Activated CD8-positive, alpha-beta T cell treated with anti-CD3 and anti-CD28 coated beads for 36 hours (primary cell): ENCODE measurements at regions not wholly inside any gene's neighbourhood (a gene's known extent, or its start where the extent isn't known, plus 50 kb on each side); places are given as distances from the start of the nearest gene placed in this dataset.

Source experiments
- ATAC-seq: fragments of 200-7000 bp; cut with Tn5 transposase; one replicate; pipeline ENCODE4 v1.10.0; 2021; ENCODE audit warnings: mild to moderate bottlenecking, moderate library complexity
- CTCF ChIA-PET: fragments of 350-600 bp; sonication (Branson Sonifier 250); formaldehyde crosslinking; loops from one replicate; lab custom pipeline; 2021; ENCODE audit warnings: antibody characterized with exemption; lab: Charles Lee
- POLR2A ChIA-PET: fragments of 350-600 bp; sonication (Branson Sonifier 250); formaldehyde crosslinking; loops from one replicate; lab custom pipeline; 2021; ENCODE audit warnings: antibody characterized with exemption; lab: Charles Lee
- DNase-seq: peaks from one replicate; pipeline ENCODE4 v3.0.0-alpha.2; 2020
- H3K27ac Mint-ChIP-seq: one replicate; pipeline ENCODE4 v1.8.0; 2021; ENCODE audit warnings: mild to moderate bottlenecking, mixed read lengths
- H3K27me3 Mint-ChIP-seq: one replicate; pipeline ENCODE4 v1.8.0; 2021; ENCODE audit warnings: mixed read lengths
- H3K36me3 Mint-ChIP-seq: one replicate; pipeline ENCODE4 v1.8.0; 2021; ENCODE audit warnings: low read depth, mixed read lengths
- H3K4me1 Mint-ChIP-seq: one replicate; pipeline ENCODE4 v1.8.0; 2021; ENCODE audit warnings: low read depth, mixed read lengths
- H3K4me3 Mint-ChIP-seq: one replicate; pipeline ENCODE4 v1.8.0; 2021; ENCODE audit warnings: mild to moderate bottlenecking, moderate library complexity, mixed read lengths
- H3K9me3 Mint-ChIP-seq: one replicate; pipeline ENCODE4 v1.8.0; 2021; ENCODE audit warnings: mixed read lengths
- intact Hi-C: fragments of 100-400 bp; cut with micrococcal nuclease; formaldehyde crosslinking; loops from one replicate; pipeline ENCODE4 v1.10.0; 2022
- TF ChIP-seq, protein P1 (sequence below): fragments of 200-600 bp; IDR thresholded peaks from one replicate; pipeline ENCODE4 v1.8.0; 2022; ENCODE audit warnings: antibody characterized with exemption, mild to moderate bottlenecking

DNA sequence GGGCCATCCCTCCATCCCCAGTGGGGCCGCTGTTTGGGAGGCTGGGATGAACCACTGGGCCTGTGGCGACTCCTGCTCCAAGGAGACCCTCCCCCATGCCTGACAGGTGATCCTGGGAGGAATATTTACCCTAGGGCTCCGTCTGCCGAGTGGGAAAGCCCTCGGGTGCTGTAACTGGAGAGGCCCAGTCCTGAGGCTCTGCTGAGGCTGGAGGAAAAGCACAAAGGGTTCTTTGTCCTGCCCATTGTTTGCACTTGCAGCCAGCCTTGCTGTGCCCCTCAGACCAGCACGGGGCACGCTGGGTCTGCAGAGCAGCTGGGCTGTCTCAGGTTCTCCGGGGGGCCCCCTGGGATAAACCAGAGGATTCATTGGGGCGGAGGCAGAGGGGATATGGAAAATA, 321.1 kb downstream of the MN1 start:
- H3K27me3 Mint-ChIP-seq: peaks cover 2% of the 10 kb centered on the region
- ChIA-PET CTCF (no interaction called here), POLR2A (no interaction called here)
- no peak for DNase-seq
- no peaks in the 10 kb centered on the region for H3K36me3 Mint-ChIP-seq
- intact Hi-C loops: no loop called here
- no peak overlapping the region for H3K27ac Mint-ChIP-seq
- TF ChIP-seq, protein P1, sequence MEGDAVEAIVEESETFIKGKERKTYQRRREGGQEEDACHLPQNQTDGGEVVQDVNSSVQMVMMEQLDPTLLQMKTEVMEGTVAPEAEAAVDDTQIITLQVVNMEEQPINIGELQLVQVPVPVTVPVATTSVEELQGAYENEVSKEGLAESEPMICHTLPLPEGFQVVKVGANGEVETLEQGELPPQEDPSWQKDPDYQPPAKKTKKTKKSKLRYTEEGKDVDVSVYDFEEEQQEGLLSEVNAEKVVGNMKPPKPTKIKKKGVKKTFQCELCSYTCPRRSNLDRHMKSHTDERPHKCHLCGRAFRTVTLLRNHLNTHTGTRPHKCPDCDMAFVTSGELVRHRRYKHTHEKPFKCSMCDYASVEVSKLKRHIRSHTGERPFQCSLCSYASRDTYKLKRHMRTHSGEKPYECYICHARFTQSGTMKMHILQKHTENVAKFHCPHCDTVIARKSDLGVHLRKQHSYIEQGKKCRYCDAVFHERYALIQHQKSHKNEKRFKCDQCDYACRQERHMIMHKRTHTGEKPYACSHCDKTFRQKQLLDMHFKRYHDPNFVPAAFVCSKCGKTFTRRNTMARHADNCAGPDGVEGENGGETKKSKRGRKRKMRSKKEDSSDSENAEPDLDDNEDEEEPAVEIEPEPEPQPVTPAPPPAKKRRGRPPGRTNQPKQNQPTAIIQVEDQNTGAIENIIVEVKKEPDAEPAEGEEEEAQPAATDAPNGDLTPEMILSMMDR: no peak
- no peak for ATAC-seq
- no peak overlapping the region for H3K4me3 Mint-ChIP-seq
- no peaks in the 10 kb centered on the region for H3K4me1 Mint-ChIP-seq
- H3K9me3 Mint-ChIP-seq: no peaks in the 10 kb centered on the region

DNA sequence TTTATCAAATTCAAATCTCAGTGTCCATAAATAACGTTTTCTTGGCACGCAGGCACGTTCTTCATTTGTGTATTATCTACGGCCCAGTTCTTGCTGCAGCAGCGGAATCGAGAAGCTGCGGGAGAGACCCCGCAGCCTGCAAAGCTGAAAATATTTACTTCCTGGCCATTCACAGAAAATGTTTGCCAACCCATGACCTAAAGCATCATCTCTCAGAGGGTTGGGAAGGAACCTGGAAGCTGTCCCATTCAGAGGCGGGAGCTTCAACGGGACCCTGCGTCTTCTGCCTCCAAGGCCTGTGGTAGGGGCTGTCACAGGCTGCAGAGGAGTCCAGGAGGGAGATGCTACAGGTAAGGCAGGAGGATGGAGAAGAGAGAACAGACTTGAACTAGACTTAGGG, 319.2 kb downstream of the MN1 start:
- intact Hi-C loops: no loop called here
- Mint-ChIP-seq H3K4me1 (no peaks in the 10 kb centered on the region), H3K36me3 (no peaks in the 10 kb centered on the region), H3K27me3 (peaks cover 2% of the 10 kb centered on the region), H3K27ac (no peak overlapping the region), H3K9me3 (no peaks in the 10 kb centered on the region), H3K4me3 (no peak overlapping the region)
- TF ChIP-seq, protein P1: no peak
- ChIA-PET CTCF (no interaction called here), POLR2A (no interaction called here)
- DNase-seq (no peak), ATAC-seq (no peak)

DNA sequence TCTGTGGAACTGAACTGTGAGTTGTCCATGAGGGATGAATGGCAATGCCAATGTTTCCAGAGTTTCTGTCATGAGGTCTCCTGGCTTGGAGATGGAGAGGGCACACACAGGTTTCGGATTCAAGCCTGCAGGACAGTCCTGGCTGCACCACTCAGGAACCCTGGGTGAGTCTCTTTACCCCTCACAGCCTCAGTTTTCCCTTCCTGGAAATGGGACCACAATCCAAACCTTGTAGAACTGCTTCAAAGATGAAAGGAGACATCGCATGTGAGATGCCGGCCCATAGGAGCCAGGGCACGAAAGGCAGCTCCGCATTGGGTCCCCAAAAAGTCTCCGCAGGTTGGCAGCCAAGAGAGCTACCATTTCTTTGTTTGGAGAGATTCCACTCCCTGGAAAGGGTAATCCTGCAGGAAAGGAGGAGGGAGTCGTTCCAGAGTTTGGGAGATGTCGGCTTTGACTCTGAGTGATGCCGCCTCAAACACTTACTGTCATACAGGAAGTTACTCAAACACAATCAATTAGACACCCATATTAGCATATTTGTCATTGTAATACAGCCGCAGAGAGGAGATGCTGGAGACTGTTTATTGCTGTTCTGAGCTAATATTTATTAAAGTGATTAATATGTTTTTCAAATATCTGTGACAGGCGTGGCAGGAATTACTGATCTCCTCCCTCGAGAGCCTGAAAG, 318.3 kb downstream of the MN1 start:
- POLR2A ChIA-PET: no interaction called here
- intact Hi-C loops: no loop called here
- TF ChIP-seq, protein P1: no peak
- H3K27me3 Mint-ChIP-seq: peaks cover 4% of the 10 kb centered on the region
- H3K4me3 Mint-ChIP-seq: no peak overlapping the region
- no peaks in the 10 kb centered on the region for H3K36me3 Mint-ChIP-seq
- H3K4me1 Mint-ChIP-seq: no peaks in the 10 kb centered on the region
- no peaks in the 10 kb centered on the region for H3K9me3 Mint-ChIP-seq
- ATAC-seq (no peak), DNase-seq (no peak)
- CTCF ChIA-PET: no interaction called here
- no peak overlapping the region for H3K27ac Mint-ChIP-seq

DNA sequence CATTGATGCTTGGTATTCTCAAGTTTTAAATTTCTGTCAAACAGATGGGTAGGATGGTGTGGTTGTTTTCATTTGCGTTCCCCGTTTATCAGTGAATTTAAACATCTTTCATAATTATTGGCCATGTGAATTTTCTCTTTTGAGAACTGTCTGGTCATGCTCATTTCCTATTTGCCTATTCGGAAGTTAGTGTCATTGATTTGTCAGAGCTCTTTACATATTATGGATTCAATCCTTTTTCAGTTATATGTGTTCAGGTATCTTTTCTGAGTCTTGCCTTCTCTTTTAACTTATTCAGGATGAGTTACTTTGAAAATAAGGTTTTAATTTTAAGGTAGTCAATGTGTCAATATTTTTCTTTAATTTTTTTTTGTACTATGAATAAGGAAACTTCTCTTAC, 315.7 kb downstream of the MN1 start:
- ChIA-PET CTCF (no interaction called here), POLR2A (interaction anchor here (1.5 kb wide), 1 partner anchor 12 kb away, joined by 4 read pairs; no protein-coding TSS in a partner anchor)
- Mint-ChIP-seq H3K27ac (no peak overlapping the region), H3K9me3 (no peaks in the 10 kb centered on the region), H3K4me3 (no peak overlapping the region), H3K27me3 (peaks cover 4% of the 10 kb centered on the region), H3K4me1 (no peaks in the 10 kb centered on the region), H3K36me3 (no peaks in the 10 kb centered on the region)
- intact Hi-C loops: no loop called here
- no peak for DNase-seq
- no peak for ATAC-seq
- TF ChIP-seq, protein P1: no peak

DNA sequence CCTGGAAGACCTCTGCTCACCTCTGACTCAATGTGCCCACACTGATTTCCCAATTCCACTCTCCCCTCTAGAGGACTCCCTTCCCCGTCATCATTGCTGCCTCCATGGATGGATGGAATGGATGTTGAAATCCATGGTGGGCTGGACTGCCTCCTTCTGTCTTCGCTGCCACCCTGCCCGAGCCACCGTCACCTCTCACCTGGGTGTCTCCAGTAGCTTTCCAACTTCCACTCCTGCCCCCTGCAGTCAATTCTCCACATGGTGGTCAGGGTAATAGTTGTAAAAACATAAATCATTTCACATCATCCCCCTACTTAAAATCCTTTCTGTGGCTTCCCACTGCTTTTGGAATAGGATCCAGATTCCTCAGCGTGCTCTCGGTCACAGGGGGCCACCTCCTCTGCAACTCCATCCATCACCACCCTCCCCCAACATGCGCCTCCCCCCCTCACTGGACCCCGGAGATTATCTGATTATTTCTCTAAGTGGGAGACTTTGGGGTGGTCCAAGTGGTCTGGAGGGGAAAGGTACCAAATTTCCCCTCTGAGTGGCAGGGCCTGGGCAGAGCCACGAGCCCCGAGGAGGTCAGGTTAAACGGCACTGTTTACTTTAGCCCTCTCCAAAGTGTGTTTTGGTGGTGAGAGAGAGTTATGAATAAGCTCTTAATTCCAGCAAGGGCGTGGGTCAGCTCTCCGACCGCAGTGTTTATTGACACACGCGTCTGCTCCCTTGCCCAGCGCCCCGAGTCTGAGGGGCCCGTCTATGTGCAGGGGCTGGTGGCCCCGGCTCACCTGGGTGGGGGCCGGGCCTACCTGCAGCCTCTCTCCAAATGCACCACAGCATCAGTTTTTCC, 313.7 kb downstream of the MN1 start:
- Mint-ChIP-seq H3K4me3 (no peak overlapping the region), H3K27ac (no peak overlapping the region)
- CTCF ChIA-PET: no interaction called here

More for the DNA sequence above, 313.7 kb downstream of the MN1 start:
- H3K27me3 Mint-ChIP-seq: peaks cover 4% of the 10 kb centered on the region
- intact Hi-C loops: no loop called here
- no peaks in the 10 kb centered on the region for H3K36me3 Mint-ChIP-seq
- H3K4me1 Mint-ChIP-seq: no peaks in the 10 kb centered on the region
- TF ChIP-seq, protein P1: no peak
- no peak for ATAC-seq
- POLR2A ChIA-PET: interaction anchor here (0.6 kb wide), 1 partner anchor 144 kb away, joined by 3 read pairs; no protein-coding TSS in a partner anchor
- H3K9me3 Mint-ChIP-seq: peaks cover 11% of the 10 kb centered on the region
- DNase-seq: no peak
